ENCODE measurements at regions not wholly inside any gene's neighbourhood (a gene's known extent, or its start where the extent isn't known, plus 50 kb on each side); places are given as distances from the start of the nearest gene placed in this dataset.

DNA sequence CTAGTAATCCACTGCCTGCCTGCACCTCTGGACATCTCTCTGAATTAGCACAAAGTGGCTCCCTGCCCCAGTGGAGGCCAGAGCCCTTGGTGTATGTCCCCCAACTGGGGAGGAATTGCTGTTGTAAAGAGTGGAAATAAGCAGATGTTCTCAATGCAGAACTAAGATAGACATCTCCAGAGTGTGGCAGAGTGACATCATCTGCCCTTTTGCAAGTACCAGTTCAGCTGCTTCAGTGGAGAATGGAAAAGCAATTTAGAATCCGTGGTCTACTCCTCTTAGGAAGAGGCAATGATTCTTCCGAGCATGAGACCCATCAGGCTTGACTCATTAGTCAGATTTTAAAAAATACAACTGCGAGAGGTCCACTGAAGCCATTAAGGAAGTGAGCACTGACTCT is 1512.0 kb upstream of the GOT2 start:
- no peak overlapping the region for H3K27ac ChIP-seq
- no peak for DNase-seq
- no peak overlapping the region for H3K4me3 ChIP-seq
- H3K4me1 ChIP-seq: no peaks in the 10 kb centered on the region
- TF ChIP-seq POLR2A (IDR thresholded peaks at IDR 0.05): no peak
- TF ChIP-seq, protein P1, sequence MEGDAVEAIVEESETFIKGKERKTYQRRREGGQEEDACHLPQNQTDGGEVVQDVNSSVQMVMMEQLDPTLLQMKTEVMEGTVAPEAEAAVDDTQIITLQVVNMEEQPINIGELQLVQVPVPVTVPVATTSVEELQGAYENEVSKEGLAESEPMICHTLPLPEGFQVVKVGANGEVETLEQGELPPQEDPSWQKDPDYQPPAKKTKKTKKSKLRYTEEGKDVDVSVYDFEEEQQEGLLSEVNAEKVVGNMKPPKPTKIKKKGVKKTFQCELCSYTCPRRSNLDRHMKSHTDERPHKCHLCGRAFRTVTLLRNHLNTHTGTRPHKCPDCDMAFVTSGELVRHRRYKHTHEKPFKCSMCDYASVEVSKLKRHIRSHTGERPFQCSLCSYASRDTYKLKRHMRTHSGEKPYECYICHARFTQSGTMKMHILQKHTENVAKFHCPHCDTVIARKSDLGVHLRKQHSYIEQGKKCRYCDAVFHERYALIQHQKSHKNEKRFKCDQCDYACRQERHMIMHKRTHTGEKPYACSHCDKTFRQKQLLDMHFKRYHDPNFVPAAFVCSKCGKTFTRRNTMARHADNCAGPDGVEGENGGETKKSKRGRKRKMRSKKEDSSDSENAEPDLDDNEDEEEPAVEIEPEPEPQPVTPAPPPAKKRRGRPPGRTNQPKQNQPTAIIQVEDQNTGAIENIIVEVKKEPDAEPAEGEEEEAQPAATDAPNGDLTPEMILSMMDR (IDR thresholded peaks at IDR 0.05): no peak
- intact Hi-C loops (cut with DNase I): no loop called here
- H3K36me3 ChIP-seq (replicated peaks in 1 of 2; ENCODE audit: insufficient read depth in 1 of 2, low read depth in 2 of 2): no peaks in the 10 kb centered on the region
- H3K9me3 ChIP-seq: no peaks in the 10 kb centered on the region
- no peak for ATAC-seq
- WGBS, 2 donors: 56 to 64% methylated on average over 3 of the region's 3 CpGs
- no peaks in the 10 kb centered on the region for H3K27me3 ChIP-seq

DNA sequence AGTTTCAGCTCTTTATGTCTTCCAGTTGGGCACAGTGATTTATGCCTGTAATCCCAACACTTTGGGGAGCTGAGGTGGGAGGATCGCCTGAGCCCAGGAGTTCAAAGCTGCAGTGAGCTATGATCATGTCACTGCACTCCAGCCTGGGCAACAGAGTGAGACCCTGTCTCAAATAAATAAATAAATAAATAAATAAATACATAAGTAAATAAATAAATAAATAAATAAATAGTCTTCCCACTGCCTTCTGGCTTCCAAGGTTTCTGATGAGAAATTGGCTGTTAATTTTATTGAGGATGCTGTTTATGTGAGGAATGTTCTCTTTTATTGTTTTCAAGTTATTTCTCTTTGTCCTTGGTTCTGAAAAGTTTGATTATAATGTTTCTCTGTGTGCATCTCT is 1507.6 kb upstream of the GOT2 start:
- no peaks in the 10 kb centered on the region for H3K4me1 ChIP-seq
- no peak overlapping the region for H3K4me3 ChIP-seq
- no peak overlapping the region for H3K27ac ChIP-seq
- WGBS, 2 donors: 90 to 94% methylated on average over 1 of the region's 1 CpG
- intact Hi-C loops (cut with DNase I): no loop called here
- H3K36me3 ChIP-seq (replicated peaks in 1 of 2; ENCODE audit: insufficient read depth in 1 of 2, low read depth in 2 of 2): no peaks in the 10 kb centered on the region
- DNase-seq (no peak), ATAC-seq (no peak)
- no peaks in the 10 kb centered on the region for H3K27me3 ChIP-seq
- no peak for TF ChIP-seq POLR2A (IDR thresholded peaks at IDR 0.05)
- TF ChIP-seq, protein P1 (IDR thresholded peaks at IDR 0.05): no peak
- no peaks in the 10 kb centered on the region for H3K9me3 ChIP-seq

DNA sequence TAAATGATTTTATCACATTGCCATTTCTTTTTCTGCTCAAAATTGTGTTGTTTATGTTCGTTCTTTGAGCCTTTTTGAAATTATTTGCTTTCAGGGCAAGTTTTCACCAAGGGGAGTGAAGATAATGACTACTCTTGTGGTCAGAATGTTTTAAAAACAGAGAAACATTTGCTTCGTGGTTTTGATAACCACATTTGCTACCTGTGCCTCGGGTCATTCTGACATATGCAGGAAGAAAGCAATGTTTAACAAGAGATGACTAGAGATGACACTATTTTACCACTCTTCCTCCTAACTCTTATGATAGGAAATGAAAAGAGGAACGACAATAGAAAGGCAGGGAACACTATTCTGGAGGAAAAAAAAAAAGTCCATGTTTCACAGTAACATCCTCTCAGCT is 1496.5 kb upstream of the GOT2 start:
- no peak for TF ChIP-seq POLR2A (IDR thresholded peaks at IDR 0.05)
- WGBS, 2 donors: 7 to 15% methylated on average over 4 of the region's 4 CpGs
- Histone ChIP-seq H3K4me3 (no peak overlapping the region), H3K4me1 (no peaks in the 10 kb centered on the region), H3K36me3 (replicated peaks in 1 of 2; ENCODE audit: insufficient read depth in 1 of 2, low read depth in 2 of 2) (no peaks in the 10 kb centered on the region), H3K27me3 (no peaks in the 10 kb centered on the region), H3K27ac (no peak overlapping the region), H3K9me3 (no peaks in the 10 kb centered on the region)
- intact Hi-C loops (cut with DNase I): no loop called here
- DNase-seq: no peak
- no peak for ATAC-seq

DNA sequence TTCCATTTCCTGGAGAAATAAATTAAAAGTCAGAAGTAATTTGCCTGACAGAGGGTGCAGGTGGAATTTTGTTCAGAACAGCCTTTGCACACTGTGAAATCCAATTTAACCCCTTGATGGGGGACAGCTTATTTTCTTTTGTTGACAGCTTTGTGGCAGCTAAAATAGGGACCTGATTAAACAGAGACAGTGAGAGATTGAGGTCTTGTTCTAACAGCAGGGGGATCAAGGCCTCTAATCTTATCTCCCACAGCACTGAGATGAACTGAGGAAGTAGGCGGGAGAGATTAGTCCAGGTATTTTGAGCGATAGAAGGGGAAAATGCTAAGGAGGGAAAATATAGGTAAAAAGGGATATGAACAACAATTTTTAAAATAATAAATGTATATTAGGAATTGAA is 1491.4 kb upstream of the GOT2 start:
- ATAC-seq (no peak), DNase-seq (no peak)
- no peaks in the 10 kb centered on the region for H3K27me3 ChIP-seq
- peaks cover 0 to 4% (median 0%) of the 10 kb centered on the region in 3 donors for H3K9me3 ChIP-seq
- intact Hi-C loops (cut with DNase I): no loop called here
- no peak overlapping the region for H3K4me3 ChIP-seq
- 36 to 38% methylated on average over 2 of the region's 2 CpGs for WGBS, 2 donors
- TF ChIP-seq, protein P1 (IDR thresholded peaks at IDR 0.05): no peak
- no peak for TF ChIP-seq POLR2A (IDR thresholded peaks at IDR 0.05)
- no peaks in the 10 kb centered on the region for H3K4me1 ChIP-seq
- no peaks in the 10 kb centered on the region for H3K36me3 ChIP-seq (replicated peaks in 1 of 2; ENCODE audit: insufficient read depth in 1 of 2, low read depth in 2 of 2)
- H3K27ac ChIP-seq: no peak overlapping the region

DNA sequence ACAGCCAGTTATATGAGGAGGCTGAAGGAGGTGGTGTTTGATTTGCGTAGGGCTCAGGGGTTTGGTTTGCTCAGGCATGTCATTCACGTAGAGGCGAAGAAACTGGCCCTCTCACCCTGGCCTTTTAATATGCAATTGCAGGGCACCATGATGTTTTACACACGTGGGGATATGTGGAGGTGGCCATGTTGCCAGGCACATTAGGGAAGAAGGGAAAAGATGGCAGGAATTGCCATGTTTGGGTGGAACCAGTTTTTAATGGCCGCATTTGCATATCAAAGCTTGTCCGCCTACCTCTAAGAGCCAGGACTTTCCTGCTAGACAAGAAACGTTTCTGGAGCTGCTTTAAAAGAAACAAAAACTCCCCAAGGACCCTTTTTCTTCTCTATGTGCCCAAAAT is 1483.7 kb upstream of the GOT2 start:
- TF ChIP-seq POLR2A (IDR thresholded peaks at IDR 0.05): no peak
- TF ChIP-seq, protein P1 (IDR thresholded peaks at IDR 0.05): no peak
- Histone ChIP-seq H3K36me3 (replicated peaks in 1 of 2; ENCODE audit: insufficient read depth in 1 of 2, low read depth in 2 of 2) (no peaks in the 10 kb centered on the region), H3K4me3 (no peak overlapping the region), H3K9me3 (peaks cover 0 to 4% (median 0%) of the 10 kb centered on the region in 3 donors), H3K27me3 (no peaks in the 10 kb centered on the region), H3K4me1 (no peaks in the 10 kb centered on the region), H3K27ac (no peak overlapping the region)
- ATAC-seq (no peak), DNase-seq (no peak)
- intact Hi-C loops (cut with DNase I): no loop called here
- WGBS, 2 donors: 52 to 58% methylated on average over 7 of the region's 7 CpGs
